ENCODE measurements at regions not wholly inside any gene's neighbourhood (a gene's known extent, or its start where the extent isn't known, plus 50 kb on each side); places are given as distances from the start of the nearest gene placed in this dataset.

GRCh38 chr10:3980144-3980543 is 195.1 kb upstream of the KLF6 start:
- Mint-ChIP-seq H3K9me3 (peaks cover 13% of the 10 kb centered on the region), H3K4me1 (peaks cover 29% of the 10 kb centered on the region), H3K27me3 (no peaks in the 10 kb centered on the region), H3K36me3 (peaks cover 7% of the 10 kb centered on the region), H3K27ac (no peak overlapping the region), H3K4me3 (no peak overlapping the region)
- no peak for DNase-seq

GRCh38 chr10:3978761-3979160 is 193.8 kb upstream of the KLF6 start:
- Mint-ChIP-seq H3K27ac (no peak overlapping the region), H3K9me3 (peaks cover 17% of the 10 kb centered on the region), H3K36me3 (peaks cover 9% of the 10 kb centered on the region), H3K27me3 (no peaks in the 10 kb centered on the region), H3K4me1 (peaks cover 32% of the 10 kb centered on the region), H3K4me3 (no peak overlapping the region)
- no peak for DNase-seq

- Mint-ChIP-seq H3K4me3 (no peak overlapping the region), H3K4me1 (peaks cover 32% of the 10 kb centered on the region), H3K27me3 (no peaks in the 10 kb centered on the region), H3K36me3 (peaks cover 9% of the 10 kb centered on the region), H3K9me3 (peaks cover 14% of the 10 kb centered on the region), H3K27ac (no peak overlapping the region)
- no peak for DNase-seq
Measured at GRCh38 chr10:3978174-3978573, 193.2 kb upstream of the KLF6 start.

GRCh38 chr10:3977761-3978160 is 192.8 kb upstream of the KLF6 start:
- Mint-ChIP-seq H3K9me3 (peaks cover 12% of the 10 kb centered on the region), H3K4me1 (peaks cover 35% of the 10 kb centered on the region)

GRCh38 chr10:3976718-3977117 is 191.7 kb upstream of the KLF6 start:
- H3K27ac Mint-ChIP-seq, result no peak overlapping the region

More at GRCh38 chr10:3977761-3978160, 192.8 kb upstream of the KLF6 start:
- H3K4me3 Mint-ChIP-seq, result no peak overlapping the region
- no peaks in the 10 kb centered on the region for H3K27me3 Mint-ChIP-seq
- no peak for DNase-seq
- H3K36me3 Mint-ChIP-seq, result peaks cover 7% of the 10 kb centered on the region
- H3K27ac Mint-ChIP-seq, result no peak overlapping the region

GRCh38 chr10:3976171-3976570 is 191.2 kb upstream of the KLF6 start:
- Mint-ChIP-seq H3K27ac (no peak overlapping the region), H3K9me3 (peaks cover 10% of the 10 kb centered on the region), H3K27me3 (no peaks in the 10 kb centered on the region), H3K4me3 (no peak overlapping the region), H3K36me3 (peaks cover 6% of the 10 kb centered on the region), H3K4me1 (peaks cover 45% of the 10 kb centered on the region)
- DNase-seq, result no peak

More at GRCh38 chr10:3976718-3977117, 191.7 kb upstream of the KLF6 start:
- peaks cover 10% of the 10 kb centered on the region for H3K9me3 Mint-ChIP-seq
- no peak for DNase-seq
- peaks cover 4% of the 10 kb centered on the region for H3K36me3 Mint-ChIP-seq
- H3K4me1 Mint-ChIP-seq, result peaks cover 43% of the 10 kb centered on the region
- no peaks in the 10 kb centered on the region for H3K27me3 Mint-ChIP-seq
- H3K4me3 Mint-ChIP-seq, result no peak overlapping the region

- Mint-ChIP-seq H3K36me3 (peaks cover 8% of the 10 kb centered on the region), H3K9me3 (peaks cover 11% of the 10 kb centered on the region), H3K4me1 (peaks cover 46% of the 10 kb centered on the region), H3K4me3 (no peak overlapping the region), H3K27ac (no peak overlapping the region), H3K27me3 (no peaks in the 10 kb centered on the region)
- DNase-seq, result no peak
Measured at GRCh38 chr10:3975016-3975415, 190.0 kb upstream of the KLF6 start.

GRCh38 chr10:3972460-3973301 is 187.7 kb upstream of the KLF6 start:
- H3K4me1 Mint-ChIP-seq, result peaks cover 41% of the 10 kb centered on the region
- H3K4me3 Mint-ChIP-seq, result peak overlapping the region; percentile 65
- peak; percentile 40 for DNase-seq
- H3K27ac Mint-ChIP-seq, result peak overlapping the region; percentile 94
- H3K36me3 Mint-ChIP-seq, result peaks cover 5% of the 10 kb centered on the region
- H3K27me3 Mint-ChIP-seq, result no peaks in the 10 kb centered on the region
- H3K9me3 Mint-ChIP-seq, result peaks cover 6% of the 10 kb centered on the region

- H3K4me1 Mint-ChIP-seq, result peaks cover 41% of the 10 kb centered on the region
- peaks cover 5% of the 10 kb centered on the region for H3K36me3 Mint-ChIP-seq
- no peak for DNase-seq
- peak overlapping the region; percentile 94 for H3K27ac Mint-ChIP-seq
- no peak overlapping the region for H3K4me3 Mint-ChIP-seq
- peaks cover 7% of the 10 kb centered on the region for H3K9me3 Mint-ChIP-seq
- no peaks in the 10 kb centered on the region for H3K27me3 Mint-ChIP-seq
Measured at GRCh38 chr10:3971713-3972112, 186.7 kb upstream of the KLF6 start.

GRCh38 chr10:3969876-3970666 is 185.1 kb upstream of the KLF6 start:
- Mint-ChIP-seq H3K27me3 (no peaks in the 10 kb centered on the region), H3K27ac (peak overlapping the region; percentile 14), H3K36me3 (peaks cover 5% of the 10 kb centered on the region), H3K4me1 (peaks cover 41% of the 10 kb centered on the region), H3K9me3 (peaks cover 7% of the 10 kb centered on the region), H3K4me3 (no peak overlapping the region)
- DNase-seq, result no peak

GRCh38 chr10:3968727-3969126 is 183.7 kb upstream of the KLF6 start:
- Mint-ChIP-seq H3K27ac (no peak overlapping the region), H3K4me3 (no peak overlapping the region), H3K9me3 (peaks cover 3% of the 10 kb centered on the region), H3K4me1 (peaks cover 39% of the 10 kb centered on the region), H3K36me3 (peaks cover 3% of the 10 kb centered on the region), H3K27me3 (no peaks in the 10 kb centered on the region)
- DNase-seq, result no peak

GRCh38 chr10:3964516-3964915 is 179.5 kb upstream of the KLF6 start:
- DNase-seq, result no peak
- Mint-ChIP-seq H3K4me1 (peaks cover 23% of the 10 kb centered on the region), H3K27ac (no peak overlapping the region), H3K4me3 (no peak overlapping the region), H3K27me3 (no peaks in the 10 kb centered on the region), H3K36me3 (no peaks in the 10 kb centered on the region), H3K9me3 (peaks cover 1% of the 10 kb centered on the region)

- Mint-ChIP-seq H3K9me3 (peaks cover 1% of the 10 kb centered on the region), H3K4me3 (no peak overlapping the region), H3K36me3 (no peaks in the 10 kb centered on the region), H3K27ac (no peak overlapping the region), H3K27me3 (no peaks in the 10 kb centered on the region), H3K4me1 (peaks cover 23% of the 10 kb centered on the region)
- no peak for DNase-seq
Measured at GRCh38 chr10:3963191-3963673, 178.2 kb upstream of the KLF6 start.

- no peaks in the 10 kb centered on the region for H3K27me3 Mint-ChIP-seq
- no peak overlapping the region for H3K4me3 Mint-ChIP-seq
- DNase-seq, result peak; percentile 46
- no peaks in the 10 kb centered on the region for H3K9me3 Mint-ChIP-seq
- no peaks in the 10 kb centered on the region for H3K36me3 Mint-ChIP-seq
- peaks cover 23% of the 10 kb centered on the region for H3K4me1 Mint-ChIP-seq
- peak overlapping the region; percentile 50 for H3K27ac Mint-ChIP-seq
Measured at GRCh38 chr10:3961082-3961481, 176.1 kb upstream of the KLF6 start.

- Mint-ChIP-seq H3K4me1 (peaks cover 23% of the 10 kb centered on the region), H3K4me3 (no peak overlapping the region), H3K27ac (peak overlapping the region; percentile 50), H3K27me3 (no peaks in the 10 kb centered on the region), H3K36me3 (no peaks in the 10 kb centered on the region), H3K9me3 (no peaks in the 10 kb centered on the region)
- no peak for DNase-seq
Measured at GRCh38 chr10:3960496-3960895, 175.5 kb upstream of the KLF6 start.

Data from activated naive CD8-positive, alpha-beta T cell treated with anti-CD3 and anti-CD28 coated beads for 36 hours (primary cell).